ENCODE measurements at regions not wholly inside any gene's neighbourhood (a gene's known extent, or its start where the extent isn't known, plus 50 kb on each side); places are given as distances from the start of the nearest gene placed in this dataset.
"Not testable (repeated sequence)": the region's sequence is repeated elsewhere in the genome, so short reads cannot be mapped to it uniquely, and the experiment has no call there.

DNA sequence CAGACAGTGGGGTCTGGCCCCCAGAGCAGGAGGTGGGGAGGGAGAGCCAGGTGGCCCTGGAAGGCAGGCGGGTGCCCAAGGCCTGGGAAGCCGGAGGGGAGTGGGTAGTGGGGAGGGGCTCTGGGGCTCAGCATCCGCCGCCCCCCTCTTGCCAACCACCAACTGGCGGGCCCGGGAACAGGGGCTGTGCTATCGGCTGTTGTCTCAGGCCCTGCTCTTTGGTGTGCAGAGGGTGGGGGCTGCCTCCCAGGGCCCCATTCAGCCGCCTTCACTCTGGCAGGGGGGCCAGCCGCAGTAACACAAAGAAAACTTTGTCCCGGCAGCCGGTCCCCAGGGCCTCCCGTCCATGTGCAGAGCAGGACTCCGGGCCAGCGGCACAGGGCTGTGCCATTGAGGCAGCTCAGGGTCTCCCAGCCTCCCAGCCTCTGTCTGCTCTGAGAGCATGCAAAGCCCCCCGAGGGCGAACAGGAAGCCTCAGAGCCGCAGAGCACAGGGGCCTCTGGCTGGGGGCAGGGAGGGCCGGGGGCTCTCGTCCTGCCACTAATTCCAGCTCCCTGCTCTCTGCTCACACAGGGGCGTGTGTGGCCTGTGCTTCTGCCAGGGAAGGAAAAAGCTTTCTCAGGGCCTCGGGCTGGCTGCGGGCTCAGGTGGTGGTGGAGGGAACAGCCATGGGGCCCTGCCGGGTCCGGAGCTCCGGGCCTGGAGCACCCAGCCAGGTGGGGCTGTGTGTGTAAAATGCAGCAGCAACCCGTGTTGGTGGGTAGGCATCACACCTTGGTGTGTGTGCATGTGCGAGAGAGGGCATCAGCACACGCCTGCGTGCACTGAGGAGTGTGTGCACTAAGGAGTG lies 54.2 kb upstream of the NOTCH1 start:
- Histone ChIP-seq H3K36me3 (ENCODE audit: insufficient read depth) (no peaks in the 10 kb centered on the region), H3K27me3 (ENCODE audit: insufficient read depth, low read depth) (peaks cover 84% of the 10 kb centered on the region), H3K27ac (no peak overlapping the region), H4K20me1 (ENCODE audit: insufficient read depth) (no peaks in the 10 kb centered on the region), H3K4me1 (ENCODE audit: low read depth, poor library complexity, severe bottlenecking) (no peaks in the 10 kb centered on the region), H2AFZ (ENCODE audit: low read depth) (no peak overlapping the region), H3K9ac (no peak overlapping the region), H3K4me3 (IDR thresholded peaks at IDR 0.05; ENCODE audit: insufficient read depth, low read depth, low read length) (no peak overlapping the region), H3K79me2 (ENCODE audit: insufficient read depth, low read depth) (no peaks in the 10 kb centered on the region), H3K4me2 (no peak overlapping the region)
- TF ChIP-seq, protein P1, sequence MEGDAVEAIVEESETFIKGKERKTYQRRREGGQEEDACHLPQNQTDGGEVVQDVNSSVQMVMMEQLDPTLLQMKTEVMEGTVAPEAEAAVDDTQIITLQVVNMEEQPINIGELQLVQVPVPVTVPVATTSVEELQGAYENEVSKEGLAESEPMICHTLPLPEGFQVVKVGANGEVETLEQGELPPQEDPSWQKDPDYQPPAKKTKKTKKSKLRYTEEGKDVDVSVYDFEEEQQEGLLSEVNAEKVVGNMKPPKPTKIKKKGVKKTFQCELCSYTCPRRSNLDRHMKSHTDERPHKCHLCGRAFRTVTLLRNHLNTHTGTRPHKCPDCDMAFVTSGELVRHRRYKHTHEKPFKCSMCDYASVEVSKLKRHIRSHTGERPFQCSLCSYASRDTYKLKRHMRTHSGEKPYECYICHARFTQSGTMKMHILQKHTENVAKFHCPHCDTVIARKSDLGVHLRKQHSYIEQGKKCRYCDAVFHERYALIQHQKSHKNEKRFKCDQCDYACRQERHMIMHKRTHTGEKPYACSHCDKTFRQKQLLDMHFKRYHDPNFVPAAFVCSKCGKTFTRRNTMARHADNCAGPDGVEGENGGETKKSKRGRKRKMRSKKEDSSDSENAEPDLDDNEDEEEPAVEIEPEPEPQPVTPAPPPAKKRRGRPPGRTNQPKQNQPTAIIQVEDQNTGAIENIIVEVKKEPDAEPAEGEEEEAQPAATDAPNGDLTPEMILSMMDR (conservative IDR thresholded peaks at IDR 0.05; ENCODE audit: low read depth, low read length), result no peak

DNA sequence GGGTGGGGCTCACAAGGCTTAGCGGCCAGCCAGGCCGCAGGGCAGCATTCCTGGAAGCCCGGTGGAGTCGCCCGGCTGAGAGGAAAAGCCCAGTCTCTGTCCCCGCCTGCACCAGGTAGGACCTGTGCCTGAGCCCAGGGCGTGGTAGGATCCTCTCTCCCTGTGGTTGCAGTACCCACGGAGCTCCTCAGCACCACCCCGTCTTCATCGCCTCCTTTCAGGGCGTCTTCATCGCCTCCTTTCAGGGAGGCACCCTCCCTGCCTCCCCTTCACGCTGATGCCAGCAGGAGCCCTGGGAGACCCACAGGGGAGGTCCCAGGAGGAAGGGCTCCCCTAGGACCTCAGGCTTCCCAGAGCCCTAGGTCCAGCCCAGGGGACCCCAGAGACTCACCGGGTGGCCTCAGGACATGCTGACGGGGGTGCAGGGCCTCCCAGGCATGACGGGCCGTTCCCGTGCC lies 53.3 kb upstream of the NOTCH1 start:
- no peaks in the 10 kb centered on the region for H3K79me2 ChIP-seq (ENCODE audit: insufficient read depth, low read depth)
- H3K27ac ChIP-seq, result no peak overlapping the region
- H3K4me3 ChIP-seq (IDR thresholded peaks at IDR 0.05; ENCODE audit: insufficient read depth, low read depth, low read length), result no peak overlapping the region
- no peak overlapping the region for H3K4me2 ChIP-seq
- H3K9ac ChIP-seq, result no peak overlapping the region
- no peaks in the 10 kb centered on the region for H4K20me1 ChIP-seq (ENCODE audit: insufficient read depth)
- H3K36me3 ChIP-seq (ENCODE audit: insufficient read depth), result no peaks in the 10 kb centered on the region
- H2AFZ ChIP-seq (ENCODE audit: low read depth), result no peak overlapping the region
- H3K27me3 ChIP-seq (ENCODE audit: insufficient read depth, low read depth), result peaks cover 84% of the 10 kb centered on the region
- TF ChIP-seq, protein P1 (conservative IDR thresholded peaks at IDR 0.05; ENCODE audit: low read depth, low read length), result no peak
- H3K4me1 ChIP-seq (ENCODE audit: low read depth, poor library complexity, severe bottlenecking), result no peaks in the 10 kb centered on the region

DNA sequence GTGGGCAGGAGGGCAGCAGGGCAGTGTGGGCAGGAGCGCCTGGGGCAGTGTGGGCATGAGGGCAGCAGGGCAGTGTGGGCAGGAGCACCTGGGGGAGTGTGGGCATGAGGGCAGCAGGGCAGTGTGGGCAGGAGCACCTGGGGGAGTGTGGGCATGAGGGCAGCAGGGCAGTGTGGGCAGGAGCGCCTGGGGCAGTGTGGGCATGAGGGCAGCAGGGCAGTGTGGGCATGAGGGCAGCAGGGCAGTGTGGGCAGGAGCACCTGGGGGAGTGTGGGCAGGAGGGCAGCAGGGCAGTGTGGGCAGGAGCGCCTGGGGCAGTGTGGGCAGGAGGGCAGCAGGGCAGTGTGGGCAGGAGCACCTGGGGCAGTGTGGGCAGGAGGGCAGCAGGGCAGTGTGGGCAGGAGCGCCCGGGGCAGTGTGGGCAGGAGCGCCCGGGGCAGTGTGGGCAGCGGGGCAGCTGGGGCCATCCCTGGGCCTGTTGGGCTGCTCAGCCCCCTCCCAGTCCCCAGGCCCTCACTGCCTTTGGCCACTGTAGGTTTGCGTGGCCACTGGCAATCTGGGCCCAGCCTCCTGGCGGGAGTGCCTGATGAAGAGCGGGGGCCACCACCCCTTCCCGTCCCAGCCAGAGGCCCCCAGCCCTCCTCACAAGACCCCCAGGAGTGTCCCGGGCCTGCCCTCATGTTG lies 52.7 kb upstream of the NOTCH1 start:
- H3K4me2 ChIP-seq; H3K4me3 ChIP-seq (IDR thresholded peaks at IDR 0.05; ENCODE audit: insufficient read depth, low read depth, low read length); H3K27ac ChIP-seq; H4K20me1 ChIP-seq (ENCODE audit: insufficient read depth); H3K9ac ChIP-seq; H3K79me2 ChIP-seq (ENCODE audit: insufficient read depth, low read depth); H3K36me3 ChIP-seq (ENCODE audit: insufficient read depth); H3K4me1 ChIP-seq (ENCODE audit: low read depth, poor library complexity, severe bottlenecking); H2AFZ ChIP-seq (ENCODE audit: low read depth): not testable (repeated sequence)
- peaks cover 84% of the 10 kb centered on the region for H3K27me3 ChIP-seq (ENCODE audit: insufficient read depth, low read depth)

DNA sequence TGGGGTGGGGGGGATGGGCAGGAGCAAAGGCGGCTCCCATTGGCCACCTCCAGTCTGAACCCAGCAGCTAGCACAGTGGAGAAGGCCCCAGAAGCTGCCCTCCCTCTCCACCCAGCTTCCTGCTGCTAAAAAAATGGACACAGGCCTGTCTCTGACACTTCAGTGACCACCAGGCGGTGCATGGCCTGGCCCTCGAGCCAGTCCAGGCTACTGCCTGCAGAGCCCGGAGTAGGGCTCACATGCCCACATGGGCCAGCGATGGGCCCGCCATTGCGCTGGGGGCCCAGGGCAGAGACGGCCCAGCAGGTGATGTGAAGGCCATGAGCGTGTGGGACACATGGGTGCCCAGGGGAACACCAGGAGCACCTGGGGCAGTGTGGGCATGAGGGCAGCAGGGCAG lies 52.1 kb upstream of the NOTCH1 start:
- H2AFZ ChIP-seq (ENCODE audit: low read depth), result no peak overlapping the region
- H3K27ac ChIP-seq, result no peak overlapping the region
- H3K9ac ChIP-seq, result no peak overlapping the region
- H3K4me1 ChIP-seq (ENCODE audit: low read depth, poor library complexity, severe bottlenecking), result no peaks in the 10 kb centered on the region
- peaks cover 84% of the 10 kb centered on the region for H3K27me3 ChIP-seq (ENCODE audit: insufficient read depth, low read depth)
- TF ChIP-seq, protein P1 (conservative IDR thresholded peaks at IDR 0.05; ENCODE audit: low read depth, low read length), result no peak
- H4K20me1 ChIP-seq (ENCODE audit: insufficient read depth), result no peaks in the 10 kb centered on the region
- H3K4me2 ChIP-seq, result no peak overlapping the region
- H3K36me3 ChIP-seq (ENCODE audit: insufficient read depth), result no peaks in the 10 kb centered on the region
- no peak overlapping the region for H3K4me3 ChIP-seq (IDR thresholded peaks at IDR 0.05; ENCODE audit: insufficient read depth, low read depth, low read length)
- H3K79me2 ChIP-seq (ENCODE audit: insufficient read depth, low read depth), result no peaks in the 10 kb centered on the region

Data from KMS-11 (cell line).